GM23338 (cell line): ENCODE measurements at regions not wholly inside any gene's neighbourhood (a gene's known extent, or its start where the extent isn't known, plus 50 kb on each side); places are given as distances from the start of the nearest gene placed in this dataset.

Source experiments
- ATAC-seq: fragments of 200-7000 bp; cut with Tn5 transposase; 3 replicates; pipeline ENCODE4 v1.9.1; 2020
- DNase-seq: peaks from one replicate; pipeline ENCODE4 v3.0.0-alpha.2; 2015; ENCODE audit warnings: low spot score
- H2AFZ ChIP-seq: fragments of 200-600 bp; sonication (generic); 2 replicates; pipeline ENCODE4 v1.8.0; 2016; ENCODE audit warnings: antibody characterized with exemption, mild to moderate bottlenecking, moderate library complexity
- H3F3A ChIP-seq: fragments of 200-600 bp; sonication (generic); replicated peaks from 2 replicates; pipeline ENCODE4 v1.8.0; 2017; ENCODE audit warnings: antibody characterized with exemption, mixed run types, low read depth
- H3K27ac ChIP-seq: fragments of 200-600 bp; sonication (generic); 2 replicates; pipeline ENCODE4 v1.6.1; 2016; ENCODE audit warnings: low read depth
- H3K27me3 ChIP-seq: fragments of 200-600 bp; sonication (generic); 2 replicates; pipeline ENCODE4 v1.8.0; 2016; ENCODE audit warnings: mild to moderate bottlenecking, mixed run types, moderate library complexity; ENCODE audit not compliant: insufficient read depth
- H3K36me3 ChIP-seq: fragments of 200-600 bp; sonication (generic); 2 replicates; pipeline ENCODE4 v1.8.0; 2016; ENCODE audit warnings: mild to moderate bottlenecking; ENCODE audit not compliant: insufficient read depth
- H3K4me1 ChIP-seq: fragments of 200-600 bp; sonication (generic); 2 replicates; pipeline ENCODE4 v1.8.0; 2016; ENCODE audit warnings: mild to moderate bottlenecking, moderate library complexity; ENCODE audit not compliant: insufficient read depth
- H3K4me2 ChIP-seq: fragments of 200-600 bp; sonication (generic); 2 replicates; pipeline ENCODE4 v1.7.1; 2017; ENCODE audit warnings: mixed run types
- H3K4me3 ChIP-seq: fragments of 200-600 bp; sonication (generic); 2 replicates; pipeline ENCODE4 v1.6.1; 2016; ENCODE audit warnings: mixed run types
- H3K79me2 ChIP-seq: fragments of 200-600 bp; sonication (generic); replicated peaks from 2 replicates; pipeline ENCODE4 v1.8.0; 2017; ENCODE audit warnings: mild to moderate bottlenecking; ENCODE audit not compliant: insufficient read depth
- H3K9me2 ChIP-seq: fragments of 200-600 bp; sonication (generic); 2 replicates; pipeline ENCODE4 v1.8.0; 2017; ENCODE audit not compliant: insufficient read depth
- H4K20me1 ChIP-seq: fragments of 200-600 bp; sonication (generic); replicated peaks from 2 replicates; pipeline ENCODE4 v1.8.0; 2017; ENCODE audit warnings: mild to moderate bottlenecking; ENCODE audit not compliant: insufficient read depth
- H3K27ac Mint-ChIP-seq: 2 replicates; pipeline ENCODE4 v1.8.0; 2020; ENCODE audit warnings: inconsistent platforms, mild to moderate bottlenecking, moderate library complexity, mixed read lengths
- H3K27me3 Mint-ChIP-seq: 3 replicates; pipeline ENCODE4 v1.8.0; 2022; ENCODE audit warnings: low read depth, mild to moderate bottlenecking, moderate library complexity, mixed read lengths, inconsistent platforms; ENCODE audit not compliant: insufficient read depth, poor library complexity
- H3K36me3 Mint-ChIP-seq: 3 replicates; pipeline ENCODE4 v1.8.0; 2021; ENCODE audit warnings: low read depth, mild to moderate bottlenecking, inconsistent platforms, moderate library complexity, mixed read lengths
- H3K4me1 Mint-ChIP-seq: 3 replicates; pipeline ENCODE4 v1.8.0; 2020; ENCODE audit warnings: mild to moderate bottlenecking, inconsistent platforms, mixed read lengths
- H3K4me3 Mint-ChIP-seq: 3 replicates; pipeline ENCODE4 v1.8.0; 2021; ENCODE audit warnings: moderate library complexity, mild to moderate bottlenecking, inconsistent platforms, mixed read lengths
- H3K9me3 Mint-ChIP-seq: 3 replicates; pipeline ENCODE4 v1.8.0; 2020; ENCODE audit warnings: moderate library complexity, mild to moderate bottlenecking, inconsistent platforms, mixed read lengths
- EZH2 ChIP-seq: fragments of 200-600 bp; sonication (generic); IDR thresholded peaks from one replicate; pipeline ENCODE4 v1.8.0; 2017; ENCODE audit warnings: antibody characterized with exemption, mild to moderate bottlenecking, low read depth; ENCODE audit not compliant: unreplicated experiment
- JUNB ChIP-seq: IDR thresholded peaks from one replicate; pipeline ENCODE4 v1.6.1; 2016; ENCODE audit warnings: antibody characterized with exemption; ENCODE audit not compliant: unreplicated experiment
- POLR2AphosphoS5 ChIP-seq: IDR thresholded peaks from 2 replicates; pipeline ENCODE4 v1.6.1; 2016; ENCODE audit warnings: antibody characterized with exemption, low read depth
- ZNF331 ChIP-seq: fragments of 250-450 bp; sonication (Bioruptor Pico); IDR thresholded peaks from 2 replicates; pipeline ENCODE4 v1.5.0; 2020; ENCODE audit warnings: low read depth, mild to moderate bottlenecking, moderate library complexity
- TF ChIP-seq, protein P1 (sequence below), 2 experiments: fragments of 200-600 bp in 1 of 2; sonication (generic) in 1 of 2; conservative IDR thresholded peaks; 2 replicates each; pipeline versions ENCODE4 v1.5.1 to v1.6.1; 2016 to 2017; ENCODE audit warnings: antibody characterized with exemption in 2 of 2, low read depth in 2 of 2, mild to moderate bottlenecking in 2 of 2, moderate library complexity in 1 of 2
- TF ChIP-seq, protein P2 (sequence below): IDR thresholded peaks from 2 replicates; pipeline ENCODE4 v1.6.1; 2016; ENCODE audit warnings: antibody characterized with exemption
- TF ChIP-seq, protein P3 (sequence below): IDR thresholded peaks from one replicate; pipeline ENCODE4 v1.6.1; 2018; ENCODE audit warnings: antibody characterized with exemption; ENCODE audit not compliant: unreplicated experiment

DNA sequence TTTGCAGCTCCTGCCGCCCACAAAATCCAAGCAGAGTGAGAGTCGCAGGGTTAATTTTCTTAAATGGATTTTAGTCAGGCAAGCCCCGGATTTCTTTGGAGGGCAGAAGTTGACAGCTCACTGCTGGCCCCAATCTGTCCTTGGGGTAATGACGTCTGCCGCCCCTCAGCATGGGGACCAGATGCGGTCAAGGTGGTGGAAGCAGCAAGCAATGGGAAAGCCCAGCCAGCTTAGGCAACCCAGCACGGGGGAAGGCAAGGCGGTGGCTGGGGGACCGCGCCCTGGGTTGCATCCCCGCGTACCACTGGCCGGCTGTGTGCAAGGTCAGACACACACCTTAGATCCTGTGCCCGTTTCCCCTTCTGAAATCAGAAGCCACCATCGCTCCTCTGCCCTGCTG lies 321.7 kb downstream of the C16orf95 start:
- no peak overlapping the region for H3K4me2 ChIP-seq
- H3K27ac Mint-ChIP-seq, result no peak overlapping the region
- no peaks in the 10 kb centered on the region for H3K27me3 Mint-ChIP-seq
- TF ChIP-seq, protein P1, sequence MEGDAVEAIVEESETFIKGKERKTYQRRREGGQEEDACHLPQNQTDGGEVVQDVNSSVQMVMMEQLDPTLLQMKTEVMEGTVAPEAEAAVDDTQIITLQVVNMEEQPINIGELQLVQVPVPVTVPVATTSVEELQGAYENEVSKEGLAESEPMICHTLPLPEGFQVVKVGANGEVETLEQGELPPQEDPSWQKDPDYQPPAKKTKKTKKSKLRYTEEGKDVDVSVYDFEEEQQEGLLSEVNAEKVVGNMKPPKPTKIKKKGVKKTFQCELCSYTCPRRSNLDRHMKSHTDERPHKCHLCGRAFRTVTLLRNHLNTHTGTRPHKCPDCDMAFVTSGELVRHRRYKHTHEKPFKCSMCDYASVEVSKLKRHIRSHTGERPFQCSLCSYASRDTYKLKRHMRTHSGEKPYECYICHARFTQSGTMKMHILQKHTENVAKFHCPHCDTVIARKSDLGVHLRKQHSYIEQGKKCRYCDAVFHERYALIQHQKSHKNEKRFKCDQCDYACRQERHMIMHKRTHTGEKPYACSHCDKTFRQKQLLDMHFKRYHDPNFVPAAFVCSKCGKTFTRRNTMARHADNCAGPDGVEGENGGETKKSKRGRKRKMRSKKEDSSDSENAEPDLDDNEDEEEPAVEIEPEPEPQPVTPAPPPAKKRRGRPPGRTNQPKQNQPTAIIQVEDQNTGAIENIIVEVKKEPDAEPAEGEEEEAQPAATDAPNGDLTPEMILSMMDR (conservative IDR thresholded peaks at IDR 0.05; ENCODE audit: low read depth in 2 of 2), result 0 out of 4 replicates have a peak, but pooled peaks of 1 of the 2 experiments have one; percentile 3
- no peak for TF ChIP-seq JUNB
- no peaks in the 10 kb centered on the region for H3K9me2 ChIP-seq
- H3K4me3 Mint-ChIP-seq, result no peak overlapping the region
- H3K4me1 Mint-ChIP-seq, result no peaks in the 10 kb centered on the region
- H3F3A ChIP-seq, result no peaks in the 10 kb centered on the region
- no peaks in the 10 kb centered on the region for H4K20me1 ChIP-seq
- H2AFZ ChIP-seq, result no peak overlapping the region
- H3K27me3 ChIP-seq, result no peaks in the 10 kb centered on the region
- no peak overlapping the region for H3K4me3 ChIP-seq
- ATAC-seq (no peak), DNase-seq (peak; percentile 6)
- no peaks in the 10 kb centered on the region for H3K36me3 Mint-ChIP-seq
- no peaks in the 10 kb centered on the region for H3K4me1 ChIP-seq
- no peak overlapping the region for H3K27ac ChIP-seq
- H3K79me2 ChIP-seq, result no peaks in the 10 kb centered on the region
- no peaks in the 10 kb centered on the region; the same call in 2 of the 3 replicates for H3K9me3 Mint-ChIP-seq
- H3K36me3 ChIP-seq, result no peaks in the 10 kb centered on the region

DNA sequence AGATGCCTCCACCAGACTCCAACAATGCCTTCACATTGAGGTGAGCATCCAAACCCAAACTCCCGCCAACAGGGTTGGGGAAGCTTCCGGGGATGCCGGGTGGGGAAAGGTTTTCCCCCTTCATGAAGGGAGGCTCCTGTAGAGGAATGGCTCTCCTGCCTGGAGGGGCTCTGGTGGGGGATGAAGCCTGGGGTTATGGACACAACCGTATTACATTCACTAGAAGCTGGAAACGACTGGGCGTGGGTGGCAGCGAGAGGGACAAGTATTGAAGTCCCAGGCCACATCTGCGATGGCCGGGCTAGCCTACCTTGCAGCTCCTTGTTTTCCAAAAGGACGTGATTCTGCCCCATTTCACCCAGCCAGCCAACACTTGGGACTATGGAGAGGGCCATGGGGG lies 321.1 kb downstream of the C16orf95 start:
- H3K4me3 Mint-ChIP-seq, result no peak overlapping the region
- DNase-seq (no peak), ATAC-seq (no peak)
- no peak overlapping the region for H3K4me2 ChIP-seq
- H3F3A ChIP-seq, result no peaks in the 10 kb centered on the region
- no peaks in the 10 kb centered on the region for H3K4me1 ChIP-seq
- no peaks in the 10 kb centered on the region for H4K20me1 ChIP-seq
- H3K27ac Mint-ChIP-seq, result no peak overlapping the region
- no peaks in the 10 kb centered on the region for H3K9me2 ChIP-seq
- H3K27ac ChIP-seq, result no peak overlapping the region
- no peak overlapping the region for H2AFZ ChIP-seq
- no peaks in the 10 kb centered on the region for H3K27me3 ChIP-seq
- no peaks in the 10 kb centered on the region for H3K36me3 Mint-ChIP-seq
- H3K4me1 Mint-ChIP-seq, result no peaks in the 10 kb centered on the region
- H3K9me3 Mint-ChIP-seq, result no peaks in the 10 kb centered on the region; the same call in 2 of the 3 replicates
- H3K4me3 ChIP-seq, result no peak overlapping the region
- H3K36me3 ChIP-seq, result no peaks in the 10 kb centered on the region
- H3K79me2 ChIP-seq, result no peaks in the 10 kb centered on the region
- H3K27me3 Mint-ChIP-seq, result no peaks in the 10 kb centered on the region
- TF ChIP-seq EZH2, result no peak
- TF ChIP-seq, protein P2, sequence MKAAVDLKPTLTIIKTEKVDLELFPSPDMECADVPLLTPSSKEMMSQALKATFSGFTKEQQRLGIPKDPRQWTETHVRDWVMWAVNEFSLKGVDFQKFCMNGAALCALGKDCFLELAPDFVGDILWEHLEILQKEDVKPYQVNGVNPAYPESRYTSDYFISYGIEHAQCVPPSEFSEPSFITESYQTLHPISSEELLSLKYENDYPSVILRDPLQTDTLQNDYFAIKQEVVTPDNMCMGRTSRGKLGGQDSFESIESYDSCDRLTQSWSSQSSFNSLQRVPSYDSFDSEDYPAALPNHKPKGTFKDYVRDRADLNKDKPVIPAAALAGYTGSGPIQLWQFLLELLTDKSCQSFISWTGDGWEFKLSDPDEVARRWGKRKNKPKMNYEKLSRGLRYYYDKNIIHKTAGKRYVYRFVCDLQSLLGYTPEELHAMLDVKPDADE, result no peak
- TF ChIP-seq ZNF331, result no peak
- no peak for TF ChIP-seq POLR2AphosphoS5
- TF ChIP-seq, protein P3, sequence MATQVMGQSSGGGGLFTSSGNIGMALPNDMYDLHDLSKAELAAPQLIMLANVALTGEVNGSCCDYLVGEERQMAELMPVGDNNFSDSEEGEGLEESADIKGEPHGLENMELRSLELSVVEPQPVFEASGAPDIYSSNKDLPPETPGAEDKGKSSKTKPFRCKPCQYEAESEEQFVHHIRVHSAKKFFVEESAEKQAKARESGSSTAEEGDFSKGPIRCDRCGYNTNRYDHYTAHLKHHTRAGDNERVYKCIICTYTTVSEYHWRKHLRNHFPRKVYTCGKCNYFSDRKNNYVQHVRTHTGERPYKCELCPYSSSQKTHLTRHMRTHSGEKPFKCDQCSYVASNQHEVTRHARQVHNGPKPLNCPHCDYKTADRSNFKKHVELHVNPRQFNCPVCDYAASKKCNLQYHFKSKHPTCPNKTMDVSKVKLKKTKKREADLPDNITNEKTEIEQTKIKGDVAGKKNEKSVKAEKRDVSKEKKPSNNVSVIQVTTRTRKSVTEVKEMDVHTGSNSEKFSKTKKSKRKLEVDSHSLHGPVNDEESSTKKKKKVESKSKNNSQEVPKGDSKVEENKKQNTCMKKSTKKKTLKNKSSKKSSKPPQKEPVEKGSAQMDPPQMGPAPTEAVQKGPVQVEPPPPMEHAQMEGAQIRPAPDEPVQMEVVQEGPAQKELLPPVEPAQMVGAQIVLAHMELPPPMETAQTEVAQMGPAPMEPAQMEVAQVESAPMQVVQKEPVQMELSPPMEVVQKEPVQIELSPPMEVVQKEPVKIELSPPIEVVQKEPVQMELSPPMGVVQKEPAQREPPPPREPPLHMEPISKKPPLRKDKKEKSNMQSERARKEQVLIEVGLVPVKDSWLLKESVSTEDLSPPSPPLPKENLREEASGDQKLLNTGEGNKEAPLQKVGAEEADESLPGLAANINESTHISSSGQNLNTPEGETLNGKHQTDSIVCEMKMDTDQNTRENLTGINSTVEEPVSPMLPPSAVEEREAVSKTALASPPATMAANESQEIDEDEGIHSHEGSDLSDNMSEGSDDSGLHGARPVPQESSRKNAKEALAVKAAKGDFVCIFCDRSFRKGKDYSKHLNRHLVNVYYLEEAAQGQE, result no peak
- TF ChIP-seq, protein P1 (conservative IDR thresholded peaks at IDR 0.05; ENCODE audit: low read depth in 2 of 2), result no peak
